ENCODE measurements at regions not wholly inside any gene's neighbourhood (a gene's known extent, or its start where the extent isn't known, plus 50 kb on each side); places are given as distances from the start of the nearest gene placed in this dataset.

GRCh38 chr1:94309216-94309615, 71.8 kb upstream of the ARHGAP29 start (continued):
- peak; percentile 56 for TF ChIP-seq NCOA2 (CRISPR knock-in tag; IDR thresholded peaks at IDR 0.05)
- TF ChIP-seq HBP1 (CRISPR knock-in tag; IDR thresholded peaks at IDR 0.05; ENCODE audit: low read depth), result no peak
- TF ChIP-seq FOXP1 (IDR thresholded peaks at IDR 0.05), result no peak
- peak; percentile 53 for TF ChIP-seq FOXP1 (CRISPR knock-in tag; IDR thresholded peaks at IDR 0.05)
- peak; percentile 71 for TF ChIP-seq ARID5B (CRISPR knock-in tag; IDR thresholded peaks at IDR 0.05)
- TF ChIP-seq ZNF230 (CRISPR knock-in tag; IDR thresholded peaks at IDR 0.05), result no peak
- TF ChIP-seq HOMEZ (CRISPR knock-in tag; IDR thresholded peaks at IDR 0.05; ENCODE audit: low read depth), result 0 out of 2 replicates have a peak, but pooled peaks have one; percentile 13
- no peak for TF ChIP-seq SMARCC2 (IDR thresholded peaks at IDR 0.05)
- TF ChIP-seq ZFP62 (CRISPR knock-in tag; IDR thresholded peaks at IDR 0.05), result no peak
- no peak for TF ChIP-seq NFKBIZ (CRISPR knock-in tag; IDR thresholded peaks at IDR 0.05)
- TF ChIP-seq CEBPB (IDR thresholded peaks at IDR 0.05; ENCODE audit: borderline replicate concordance, low read depth, low read length), result no peak
- TF ChIP-seq HNRNPLL (IDR thresholded peaks at IDR 0.05; ENCODE audit: low read depth, low read length, poor library complexity, severe bottlenecking), result no peak
- TF ChIP-seq NR3C1 (CRISPR knock-in tag; IDR thresholded peaks at IDR 0.05), result no peak
- TF ChIP-seq TRIM22 (IDR thresholded peaks at IDR 0.05), result no peak
- TF ChIP-seq NFIC (IDR thresholded peaks at IDR 0.05; ENCODE audit: low read length), result no peak
- 0 out of 2 replicates have a peak, but pooled peaks have one; percentile 7 for TF ChIP-seq ZNF335 (CRISPR knock-in tag; IDR thresholded peaks at IDR 0.05)
- TF ChIP-seq CBFB (CRISPR knock-in tag; IDR thresholded peaks at IDR 0.05), result no peak
- no peak for TF ChIP-seq PHF20 (CRISPR knock-in tag; IDR thresholded peaks at IDR 0.05)
- peak; percentile 67; the same call in 1 of the 2 replicates for TF ChIP-seq ZNF792 (CRISPR knock-in tag; IDR thresholded peaks at IDR 0.05)
- no peak for TF ChIP-seq AKAP8 (CRISPR knock-in tag; IDR thresholded peaks at IDR 0.05)
- peak; percentile 24; the same call in 1 of the 2 replicates for TF ChIP-seq PPARG (CRISPR knock-in tag; conservative IDR thresholded peaks at IDR 0.05)
- TF ChIP-seq ZNF263 (CRISPR knock-in tag; IDR thresholded peaks at IDR 0.05), result peak; percentile 65; the same call in 1 of the 2 replicates
- no peak for TF ChIP-seq ZBTB7A (CRISPR knock-in tag; IDR thresholded peaks at IDR 0.05)
- TF ChIP-seq XBP1 (CRISPR knock-in tag; IDR thresholded peaks at IDR 0.05), result no peak
- no peak for TF ChIP-seq ELF4 (CRISPR knock-in tag; IDR thresholded peaks at IDR 0.05; ENCODE audit: borderline replicate concordance)
- no peak for TF ChIP-seq ZBTB38 (CRISPR knock-in tag; IDR thresholded peaks at IDR 0.05)
- peak; percentile 55 for TF ChIP-seq ZMYM4 (CRISPR knock-in tag; IDR thresholded peaks at IDR 0.05)
- TF ChIP-seq ZNF607 (CRISPR knock-in tag; IDR thresholded peaks at IDR 0.05; ENCODE audit: borderline replicate concordance), result no peak

Data from HepG2 (cell line).